ENCODE measurements at regions not wholly inside any gene's neighbourhood (a gene's known extent, or its start where the extent isn't known, plus 50 kb on each side); places are given as distances from the start of the nearest gene placed in this dataset.

GRCh38 chr1:36537190-36537768 lies 54.6 kb upstream of the CSF3R start:
- DNase-seq, result no peak

DNA sequence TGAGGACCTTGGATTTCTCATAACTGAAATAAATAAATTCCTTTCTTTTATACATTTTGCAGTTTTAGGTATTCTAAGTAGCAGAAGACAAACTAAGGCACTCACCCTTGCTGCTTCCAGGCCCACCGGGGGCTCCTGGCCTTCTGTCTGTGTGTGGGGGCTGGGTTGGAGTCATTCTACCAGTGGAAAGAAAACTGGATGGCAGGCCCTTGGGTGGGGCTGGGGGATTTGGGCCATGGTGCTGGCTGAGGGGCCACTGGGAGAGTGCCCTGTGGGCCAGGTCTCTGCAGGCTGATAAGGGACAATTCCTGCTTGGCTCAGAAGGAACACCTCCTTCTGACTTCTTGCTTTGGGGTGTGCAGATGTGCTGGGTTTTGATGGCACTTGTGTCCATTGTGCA lies 54.0 kb upstream of the CSF3R start:
- DNase-seq, result no peak

- DNase-seq, result no peak
Measured at GRCh38 chr1:36534711-36535412, 52.1 kb upstream of the CSF3R start.

- DNase-seq, result no peak
Measured at GRCh38 chr1:36533897-36534296, 51.2 kb upstream of the CSF3R start.

DNA sequence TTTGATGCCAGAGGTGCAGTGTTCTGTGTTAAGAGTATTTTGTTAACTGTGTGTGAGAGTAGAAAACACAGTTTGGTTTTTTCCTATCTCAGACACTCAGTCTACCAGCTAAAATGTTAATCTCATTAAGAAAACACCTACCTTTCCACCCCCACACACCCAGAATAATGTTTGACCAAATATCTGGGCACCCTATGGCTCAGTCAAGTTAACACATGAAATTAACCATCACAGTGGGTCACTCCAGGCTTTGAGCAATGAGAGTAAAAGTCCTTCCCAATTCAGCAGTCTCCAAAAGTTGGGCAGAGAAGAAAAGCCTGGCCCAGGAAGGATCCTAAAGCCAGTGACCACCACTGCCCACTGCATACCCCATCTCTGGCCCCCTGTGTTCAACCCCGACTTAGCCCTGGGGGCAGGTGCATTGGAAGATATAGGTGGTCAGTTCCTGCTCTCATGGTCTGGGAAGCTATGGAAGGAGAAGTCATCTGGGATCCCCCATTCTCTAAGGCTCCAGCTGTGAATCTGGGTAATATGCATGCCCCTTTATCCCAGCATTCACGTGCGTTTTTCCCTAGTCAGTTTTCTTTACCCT lies 50.2 kb upstream of the CSF3R start:
- DNase-seq, result peak; percentile 34
